SK-N-SH (cell line): ENCODE measurements at regions not wholly inside any gene's neighbourhood (a gene's known extent, or its start where the extent isn't known, plus 50 kb on each side); places are given as distances from the start of the nearest gene placed in this dataset.

Experiments used
- CTCF ChIA-PET: fragments of 300-600, 350-600 bp; formaldehyde crosslinking; extraction: SDS; loops from one replicate; lab custom pipeline; 2021; lab: Yijun Ruan, JAX
- POLR2A ChIA-PET: fragments of 350-600 bp; sonication (Branson Sonifier 250); formaldehyde crosslinking; extraction: SDS; loops from one replicate; lab custom pipeline; 2020; ENCODE audit warnings: antibody characterized with exemption, inconsistent platforms; lab: Yijun Ruan, JAX
- DNase-seq: peaks from one replicate; pipeline ENCODE4 v3.0.0; 2012
- H2AFZ ChIP-seq: fragments of 200-600 bp; sonication (generic); 2 replicates; pipeline ENCODE4 v1.8.1; 2016; ENCODE audit warnings: antibody characterized with exemption, mild to moderate bottlenecking, low read depth
- H3F3A ChIP-seq: fragments of 200-600 bp; sonication (generic); replicated peaks from 2 replicates; pipeline ENCODE3; 2016; ENCODE audit warnings: antibody characterized with exemption, mild to moderate bottlenecking; ENCODE audit not compliant: insufficient read depth
- H3K27ac ChIP-seq, 2 experiments: fragments of 200-500 bp in 1 of 2; fragments of 200-600 bp in 1 of 2; sonication (Bioruptor generic) in 1 of 2; sonication (generic), shearing (Covaris generic) in 1 of 2; 2 replicates each; pipeline versions ENCODE4 v1.5.1 to v1.6.1; 2014 to 2016; ENCODE audit warnings: low read depth in 2 of 2, inconsistent platforms in 1 of 2, low read length in 1 of 2, mild to moderate bottlenecking in 1 of 2, mixed read lengths in 1 of 2
- H3K27me3 ChIP-seq: fragments of 200-600 bp; sonication (generic), shearing (Covaris generic); 2 replicates; pipeline ENCODE4 v1.6.1; 2016; ENCODE audit warnings: mixed run types; ENCODE audit not compliant: insufficient read depth
- H3K36me3 ChIP-seq, 2 experiments: fragments of 200-500 bp in 1 of 2; fragments of 200-600 bp in 1 of 2; sonication (Bioruptor generic) in 1 of 2; sonication (generic) in 1 of 2; replicated peaks in 1 of 2; 2 replicates each; pipeline versions ENCODE3 to v1.5.1; 2014 to 2016; ENCODE audit warnings: low read length in 1 of 2, mild to moderate bottlenecking in 1 of 2; ENCODE audit not compliant: insufficient read depth in 2 of 2, control insufficient read depth in 1 of 2
- H3K4me1 ChIP-seq, 2 experiments: fragments of 200-500 bp in 1 of 2; fragments of 200-600 bp in 1 of 2; sonication (Bioruptor generic) in 1 of 2; sonication (generic), shearing (Covaris generic) in 1 of 2; 2 replicates each; pipeline versions ENCODE4 v1.5.1 to v1.6.1; 2014 to 2016; ENCODE audit warnings: low read depth in 1 of 2, low read length in 1 of 2, mixed run types in 1 of 2; ENCODE audit not compliant: insufficient read depth in 2 of 2, control insufficient read depth in 1 of 2
- H3K4me2 ChIP-seq: fragments of 200-600 bp; sonication (generic), shearing (Covaris generic); 2 replicates; pipeline ENCODE4 v1.6.1; 2017; ENCODE audit warnings: mixed run types
- H3K4me3 ChIP-seq, 2 experiments: fragments of 200-500 bp in 1 of 2; fragments of 200-600 bp in 1 of 2; sonication (Bioruptor generic) in 1 of 2; sonication (generic), shearing (Covaris generic) in 1 of 2; 2 replicates each; pipeline versions ENCODE4 v1.5.1 to v1.8.1; 2014 to 2016; ENCODE audit warnings: low read depth in 2 of 2, inconsistent platforms in 1 of 2, low read length in 1 of 2, mild to moderate bottlenecking in 1 of 2, mixed read lengths in 1 of 2, moderate library complexity in 1 of 2
- H3K79me2 ChIP-seq: fragments of 200-600 bp; sonication (generic); 2 replicates; pipeline ENCODE4 v1.8.1; 2017; ENCODE audit warnings: mild to moderate bottlenecking; ENCODE audit not compliant: insufficient read depth
- H3K9ac ChIP-seq: fragments of 200-600 bp; sonication (generic); 2 replicates; pipeline ENCODE4 v1.6.1; 2017; ENCODE audit warnings: mixed run types
- H3K9me2 ChIP-seq: fragments of 200-600 bp; sonication (generic); 2 replicates; pipeline ENCODE4 v1.6.1; 2017; ENCODE audit warnings: mixed run types
- H3K9me3 ChIP-seq: fragments of 200-600 bp; sonication (generic); 2 replicates; pipeline ENCODE4 v1.6.1; 2017; ENCODE audit warnings: mixed run types, mild to moderate bottlenecking, moderate library complexity
- H4K20me1 ChIP-seq: fragments of 200-600 bp; sonication (generic); 2 replicates; pipeline ENCODE4 v1.6.1; 2017; ENCODE audit warnings: mild to moderate bottlenecking, mixed run types; ENCODE audit not compliant: insufficient read depth
- ELF1 ChIP-seq: IDR thresholded peaks from 2 replicates; pipeline ENCODE4 v1.4.0; 2012
- EP300 ChIP-seq, 2 experiments: IDR thresholded peaks; 2 replicates each; pipeline versions ENCODE4 v1.4.0 to v1.6.1; 2012; ENCODE audit warnings: borderline replicate concordance in 1 of 2, low read depth in 1 of 2, low read length in 1 of 2
- FOSL2 ChIP-seq: IDR thresholded peaks from 2 replicates; pipeline ENCODE4 v1.4.0; 2012; ENCODE audit warnings: low read depth, mild to moderate bottlenecking, moderate library complexity, borderline replicate concordance
- FOXJ3 ChIP-seq: sonication (generic); formaldehyde crosslinking; IDR thresholded peaks from 2 replicates; pipeline ENCODE4 v1.5.1; 2020; ENCODE audit warnings: mild to moderate bottlenecking, missing genetic modification reagents
- GATA2 ChIP-seq: sonication (generic); formaldehyde crosslinking; IDR thresholded peaks from 2 replicates; pipeline ENCODE4 v1.5.0; 2020; ENCODE audit warnings: mild to moderate bottlenecking, missing genetic modification reagents
- NRF1 ChIP-seq: IDR thresholded peaks from 2 replicates; pipeline ENCODE4 v1.6.1; 2012; ENCODE audit warnings: low read depth, mild to moderate bottlenecking, low read length
- REST ChIP-seq: IDR thresholded peaks from 2 replicates; pipeline ENCODE4 v1.6.1; 2012; ENCODE audit warnings: mild to moderate bottlenecking, low read depth, low read length, moderate library complexity
- RXRA ChIP-seq: IDR thresholded peaks from 2 replicates; pipeline ENCODE4 v1.4.0; 2012; ENCODE audit warnings: low read depth, mild to moderate bottlenecking, borderline replicate concordance
- TAF1 ChIP-seq: IDR thresholded peaks from 2 replicates; pipeline ENCODE4 v1.6.1; 2012; ENCODE audit warnings: low read depth, mild to moderate bottlenecking, low read length, moderate library complexity, borderline replicate concordance
- TEAD4 ChIP-seq: IDR thresholded peaks from 2 replicates; pipeline ENCODE4 v1.4.0; 2012; ENCODE audit warnings: mild to moderate bottlenecking, borderline replicate concordance; ENCODE audit not compliant: insufficient read depth
- USF1 ChIP-seq: IDR thresholded peaks from 2 replicates; pipeline ENCODE4 v1.4.0; 2012; ENCODE audit warnings: low read depth, borderline replicate concordance
- USF2 ChIP-seq: fragments of 150-350 bp; IDR thresholded peaks from 2 replicates; pipeline ENCODE4 v1.6.1; 2017; ENCODE audit warnings: antibody characterized with exemption, low read length, low read depth, borderline replicate concordance
- YY1 ChIP-seq: IDR thresholded peaks from 2 replicates; pipeline ENCODE4 v1.4.0; 2012; ENCODE audit warnings: low read depth, mild to moderate bottlenecking
- WGBS: methylation state at CpG from one replicate; pipeline ENCODE4 v1.1.6; 2017; ENCODE audit warnings: low lambda C conversion rate; 5-methylcytosine and 5-hydroxymethylcytosine counted together

GRCh38 chr5:93279296-93279963, 301.6 kb downstream of the NR2F1-AS1 start (continued):
- no peak for TF ChIP-seq REST
- no peak for TF ChIP-seq ELF1
- TF ChIP-seq RXRA: peak; percentile 11; the same call in 1 of the 2 replicates
- TF ChIP-seq USF2: no peak
- peak; percentile 24; the same call in 1 of the 2 replicates for TF ChIP-seq FOSL2
- TF ChIP-seq USF1: no peak
- no peak for TF ChIP-seq YY1

GRCh38 chr5:93278896-93279295, 302.1 kb downstream of the NR2F1-AS1 start:
- H3K36me3 ChIP-seq: no peaks in the 10 kb centered on the region
- H3K4me3 ChIP-seq: no peak overlapping the region
- TF ChIP-seq GATA2 (CRISPR knock-in tag) (no peak), EP300 (IDR thresholded peaks at IDR 0.05; ENCODE audit: borderline replicate concordance in 1 of 2, low read depth in 1 of 2, low read length in 1 of 2) (no peak), FOXJ3 (no peak), TAF1 (no peak), TEAD4 (no peak), NRF1 (no peak)
- H4K20me1 ChIP-seq: no peaks in the 10 kb centered on the region
- H3K9me2 ChIP-seq: no peaks in the 10 kb centered on the region
- no peak overlapping the region; the same call in 1 of the 2 replicates for H2AFZ ChIP-seq
- no peaks in the 10 kb centered on the region for H3K27me3 ChIP-seq
- 58% methylated on average over 2 of the region's 2 CpGs for WGBS
- DNase-seq: no peak
- CTCF ChIA-PET: interaction anchor here (0.6 to 1.4 kb wide), 4 partner anchors 199 to 522 kb away, joined by 3 to 4 read pairs (median 4); no protein-coding TSS in a partner anchor
- peak overlapping the region; percentile 32 to 79; a peak in 3 of 4 replicates for H3K27ac ChIP-seq
- H3F3A ChIP-seq: peaks cover 8% of the 10 kb centered on the region
- no peaks in the 10 kb centered on the region for H3K79me2 ChIP-seq
- POLR2A ChIA-PET: no interaction called here
- no peak overlapping the region for H3K9ac ChIP-seq
- no peak overlapping the region for H3K4me2 ChIP-seq
- peaks cover 14 to 29% of the 10 kb centered on the region in 2 experiments; a peak in 3 of 4 replicates for H3K4me1 ChIP-seq
- H3K9me3 ChIP-seq: no peaks in the 10 kb centered on the region
